NB4 (cell line): ENCODE measurements at regions not wholly inside any gene's neighbourhood (a gene's known extent, or its start where the extent isn't known, plus 50 kb on each side); places are given as distances from the start of the nearest gene placed in this dataset.
"Not testable (repeated sequence)": the region's sequence is repeated elsewhere in the genome, so short reads cannot be mapped to it uniquely, and the experiment has no call there.

Source experiments
- POLR2A ChIP-seq: IDR thresholded peaks from 2 replicates; pipeline ENCODE4 v1.6.1; 2011; ENCODE audit warnings: mild to moderate bottlenecking; ENCODE audit not compliant: insufficient read length; ENCODE audit errors: extremely low read depth
- TF ChIP-seq, protein P1 (sequence below): IDR thresholded peaks from one replicate; pipeline ENCODE4 v1.5.1; 2012; ENCODE audit warnings: low read depth, low read length
- TF ChIP-seq, protein P2 (sequence below): IDR thresholded peaks from 2 replicates; pipeline ENCODE4 v1.6.1; 2011; ENCODE audit warnings: low read depth, low read length

GRCh38 chr6:60566387-60566786 lies 1719.6 kb downstream of the KHDRBS2 start:
- not testable (repeated sequence) for TF ChIP-seq POLR2A
- TF ChIP-seq, protein P1, sequence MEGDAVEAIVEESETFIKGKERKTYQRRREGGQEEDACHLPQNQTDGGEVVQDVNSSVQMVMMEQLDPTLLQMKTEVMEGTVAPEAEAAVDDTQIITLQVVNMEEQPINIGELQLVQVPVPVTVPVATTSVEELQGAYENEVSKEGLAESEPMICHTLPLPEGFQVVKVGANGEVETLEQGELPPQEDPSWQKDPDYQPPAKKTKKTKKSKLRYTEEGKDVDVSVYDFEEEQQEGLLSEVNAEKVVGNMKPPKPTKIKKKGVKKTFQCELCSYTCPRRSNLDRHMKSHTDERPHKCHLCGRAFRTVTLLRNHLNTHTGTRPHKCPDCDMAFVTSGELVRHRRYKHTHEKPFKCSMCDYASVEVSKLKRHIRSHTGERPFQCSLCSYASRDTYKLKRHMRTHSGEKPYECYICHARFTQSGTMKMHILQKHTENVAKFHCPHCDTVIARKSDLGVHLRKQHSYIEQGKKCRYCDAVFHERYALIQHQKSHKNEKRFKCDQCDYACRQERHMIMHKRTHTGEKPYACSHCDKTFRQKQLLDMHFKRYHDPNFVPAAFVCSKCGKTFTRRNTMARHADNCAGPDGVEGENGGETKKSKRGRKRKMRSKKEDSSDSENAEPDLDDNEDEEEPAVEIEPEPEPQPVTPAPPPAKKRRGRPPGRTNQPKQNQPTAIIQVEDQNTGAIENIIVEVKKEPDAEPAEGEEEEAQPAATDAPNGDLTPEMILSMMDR: not testable (repeated sequence)
- TF ChIP-seq, protein P2, sequence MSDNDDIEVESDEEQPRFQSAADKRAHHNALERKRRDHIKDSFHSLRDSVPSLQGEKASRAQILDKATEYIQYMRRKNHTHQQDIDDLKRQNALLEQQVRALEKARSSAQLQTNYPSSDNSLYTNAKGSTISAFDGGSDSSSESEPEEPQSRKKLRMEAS: not testable (repeated sequence)
